Naive thymus-derived CD8-positive, alpha-beta T cell (primary cell): ENCODE measurements at regions not wholly inside any gene's neighbourhood (a gene's known extent, or its start where the extent isn't known, plus 50 kb on each side); places are given as distances from the start of the nearest gene placed in this dataset.

Source experiments
- ATAC-seq, 2 donors: fragments of 150-1000 bp; cut with Tn5 transposase in 1 of 2; sonication (Bioruptor Pico), chemical (Tn5 transposase) in 1 of 2; 1 replicate in 1 of 2; 2 replicates in 1 of 2; pipeline ENCODE4 v1.10.0; 2021; ENCODE audit warnings: mild to moderate bottlenecking in 2 of 2, moderate library complexity in 2 of 2
- POLR2A ChIA-PET: fragments of 350-600 bp; sonication (Branson Sonifier 250); formaldehyde crosslinking; loops from one replicate; lab custom pipeline; 2021; ENCODE audit warnings: antibody characterized with exemption; lab: Charles Lee
- DNase-seq, 10 donors: peaks; one replicate each; pipeline versions ENCODE4 v3.0.0 to v3.0.0-alpha.2; 2020 to 2022
- H3K27ac Mint-ChIP-seq, 10 donors: one replicate each; pipeline ENCODE4 v1.8.0; 2020 to 2022; ENCODE audit warnings: mild to moderate bottlenecking in 10 of 10, mixed read lengths in 10 of 10, moderate library complexity in 4 of 10, inconsistent platforms in 1 of 10
- H3K27me3 Mint-ChIP-seq, 5 donors: one replicate each; pipeline ENCODE4 v1.8.0; 2021 to 2022; ENCODE audit warnings: mixed read lengths in 5 of 5
- H3K36me3 Mint-ChIP-seq, 3 donors: one replicate each; pipeline ENCODE4 v1.8.0; 2020 to 2022; ENCODE audit warnings: mixed read lengths in 3 of 3, mild to moderate bottlenecking in 2 of 3, inconsistent platforms in 1 of 3
- H3K4me1 Mint-ChIP-seq, 4 donors: one replicate each; pipeline ENCODE4 v1.8.0; 2021 to 2022; ENCODE audit warnings: mixed read lengths in 4 of 4
- H3K4me3 Mint-ChIP-seq, 10 donors: one replicate each; pipeline ENCODE4 v1.8.0; 2020 to 2022; ENCODE audit warnings: mild to moderate bottlenecking in 10 of 10, mixed read lengths in 10 of 10, moderate library complexity in 6 of 10, inconsistent platforms in 1 of 10
- H3K9me3 Mint-ChIP-seq, 9 donors: one replicate each; pipeline ENCODE4 v1.8.0; 2020 to 2022; ENCODE audit warnings: mixed read lengths in 9 of 9, mild to moderate bottlenecking in 3 of 9, inconsistent platforms in 1 of 9, moderate library complexity in 1 of 9

DNA sequence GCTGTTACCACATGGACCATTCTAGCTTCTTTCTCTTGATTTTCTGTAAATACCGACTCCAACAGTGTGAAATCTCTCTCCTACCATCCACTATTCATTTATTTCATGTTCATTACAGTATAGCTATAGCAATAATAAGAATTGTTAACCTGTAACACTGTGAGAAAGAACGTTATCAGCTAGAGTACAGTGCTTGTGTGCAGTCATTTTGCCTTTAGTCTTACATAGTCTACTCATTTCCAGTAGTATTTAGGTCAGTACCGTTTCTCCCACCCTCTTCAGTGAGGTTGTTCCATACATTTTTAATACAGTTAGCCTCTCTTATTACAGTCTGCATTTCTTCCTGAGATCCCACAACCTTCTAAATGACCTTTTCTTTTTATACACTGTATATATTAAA, 257.1 kb downstream of the LY86 start:
- peaks cover 6 to 21% (median 18%) of the 10 kb centered on the region in 9 donors for H3K9me3 Mint-ChIP-seq
- ATAC-seq (no peak), DNase-seq (no peak)
- POLR2A ChIA-PET, result no interaction called here
- no peak overlapping the region for H3K4me3 Mint-ChIP-seq
- H3K36me3 Mint-ChIP-seq, result peaks cover 0 to 12% (median 7%) of the 10 kb centered on the region in 3 donors
- H3K27ac Mint-ChIP-seq, result no peak overlapping the region
- peaks cover 0 to 5% (median 3%) of the 10 kb centered on the region in 5 donors for H3K27me3 Mint-ChIP-seq
- H3K4me1 Mint-ChIP-seq, result no peaks in the 10 kb centered on the region

DNA sequence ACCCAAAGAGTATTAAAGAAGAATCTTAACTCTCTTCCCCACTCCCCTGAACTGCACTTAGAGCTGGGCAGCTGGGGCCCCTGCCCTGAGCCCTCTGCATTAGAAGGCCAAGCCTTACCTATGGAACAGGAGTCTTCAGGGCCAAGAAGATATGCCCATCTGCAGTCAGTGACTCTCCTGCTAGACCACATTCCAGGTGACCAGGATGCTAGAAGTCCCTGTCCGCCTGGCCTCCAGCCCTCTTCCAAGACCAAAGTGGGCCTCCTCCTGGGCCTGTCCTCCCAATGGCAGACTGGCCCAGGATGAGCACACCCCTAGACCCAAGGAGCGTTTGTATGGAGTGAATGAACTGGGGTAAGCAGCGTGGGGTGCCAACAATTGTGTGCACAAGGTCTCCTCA, 259.1 kb downstream of the LY86 start:
- no peak overlapping the region for H3K4me3 Mint-ChIP-seq
- H3K27me3 Mint-ChIP-seq, result peaks cover 0 to 5% (median 0%) of the 10 kb centered on the region in 5 donors
- no peaks in the 10 kb centered on the region for H3K4me1 Mint-ChIP-seq
- H3K9me3 Mint-ChIP-seq, result peaks cover 6 to 21% (median 18%) of the 10 kb centered on the region in 9 donors
- H3K27ac Mint-ChIP-seq, result no peak overlapping the region
- no peak for ATAC-seq
- POLR2A ChIA-PET, result no interaction called here
- DNase-seq, result no peak
- peaks cover 0 to 12% (median 7%) of the 10 kb centered on the region in 3 donors for H3K36me3 Mint-ChIP-seq

DNA sequence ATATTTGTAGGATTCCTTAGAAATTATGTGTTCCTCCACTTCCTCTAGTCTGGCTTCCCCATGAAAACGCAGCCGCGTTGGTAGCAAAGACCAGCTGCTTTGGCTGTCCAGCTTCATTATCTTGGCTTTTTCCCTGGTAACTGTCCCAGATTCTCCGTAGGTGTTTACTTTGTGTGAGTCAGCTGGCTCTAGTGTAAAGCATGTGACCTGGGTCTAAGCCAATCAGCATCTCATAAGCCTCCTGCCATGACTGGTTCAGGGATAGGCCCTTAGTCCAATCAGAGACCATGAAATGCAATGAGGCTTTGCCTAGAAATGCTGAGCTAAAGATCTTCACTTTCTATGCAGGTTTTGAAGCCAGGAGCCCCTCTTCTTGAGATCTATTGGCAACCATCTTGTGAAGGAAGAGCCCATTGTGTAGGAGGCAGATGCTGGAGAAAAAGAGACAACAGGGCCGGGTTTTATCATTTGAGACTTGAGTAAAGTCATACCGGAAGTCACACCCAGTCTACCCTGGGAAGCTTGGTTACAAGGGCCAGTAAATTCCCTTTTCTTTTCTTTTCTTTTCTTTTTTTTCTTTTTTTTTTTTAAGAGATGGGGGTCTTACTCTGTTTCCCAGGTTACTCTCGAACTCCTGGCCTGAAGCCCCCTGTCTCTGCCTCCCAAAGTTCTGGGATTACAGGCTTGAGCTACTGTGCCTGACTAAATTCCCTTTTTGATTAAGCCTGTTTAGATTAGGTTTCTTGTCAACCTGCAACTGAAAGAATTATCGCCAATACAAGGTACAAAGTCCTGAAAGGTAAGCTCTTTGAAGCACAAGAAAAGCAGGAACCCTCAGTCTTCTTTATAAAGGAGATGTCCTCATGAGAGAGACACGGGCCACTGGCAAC, 256.5 kb upstream of the RREB1 start:
- POLR2A ChIA-PET, result no interaction called here
- ATAC-seq (no peak), DNase-seq (no peak)
- H3K4me3 Mint-ChIP-seq, result no peak overlapping the region
- H3K27ac Mint-ChIP-seq, result peak overlapping the region in 1 of 10 donors; percentile 40
- H3K9me3 Mint-ChIP-seq, result peaks cover 2 to 7% (median 3%) of the 10 kb centered on the region in 9 donors
- peaks cover 0 to 5% (median 0%) of the 10 kb centered on the region in 5 donors for H3K27me3 Mint-ChIP-seq
- H3K36me3 Mint-ChIP-seq, result peaks cover 0 to 2% (median 0%) of the 10 kb centered on the region in 3 donors
- peaks cover 4 to 5% (median 5%) of the 10 kb centered on the region in 4 donors for H3K4me1 Mint-ChIP-seq

DNA sequence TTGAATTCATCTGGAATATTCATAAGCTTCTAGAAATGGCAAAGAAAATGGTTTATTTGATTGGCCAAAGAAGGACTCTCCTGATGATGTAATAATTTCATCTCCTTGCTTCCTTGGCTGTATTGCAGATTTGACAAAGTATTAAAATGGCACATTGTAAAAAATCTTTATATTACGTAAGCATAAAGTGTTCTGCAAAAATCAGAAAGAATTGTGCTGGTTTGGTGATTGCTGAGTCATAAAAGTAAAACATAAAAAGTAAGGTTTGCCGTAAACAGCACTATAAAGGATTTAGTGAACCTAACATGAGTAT, 255.9 kb upstream of the RREB1 start:
- POLR2A ChIA-PET, result no interaction called here
- peaks cover 10 to 11% (median 11%) of the 10 kb centered on the region in 4 donors for H3K4me1 Mint-ChIP-seq
- ATAC-seq, result no peak

DNA sequence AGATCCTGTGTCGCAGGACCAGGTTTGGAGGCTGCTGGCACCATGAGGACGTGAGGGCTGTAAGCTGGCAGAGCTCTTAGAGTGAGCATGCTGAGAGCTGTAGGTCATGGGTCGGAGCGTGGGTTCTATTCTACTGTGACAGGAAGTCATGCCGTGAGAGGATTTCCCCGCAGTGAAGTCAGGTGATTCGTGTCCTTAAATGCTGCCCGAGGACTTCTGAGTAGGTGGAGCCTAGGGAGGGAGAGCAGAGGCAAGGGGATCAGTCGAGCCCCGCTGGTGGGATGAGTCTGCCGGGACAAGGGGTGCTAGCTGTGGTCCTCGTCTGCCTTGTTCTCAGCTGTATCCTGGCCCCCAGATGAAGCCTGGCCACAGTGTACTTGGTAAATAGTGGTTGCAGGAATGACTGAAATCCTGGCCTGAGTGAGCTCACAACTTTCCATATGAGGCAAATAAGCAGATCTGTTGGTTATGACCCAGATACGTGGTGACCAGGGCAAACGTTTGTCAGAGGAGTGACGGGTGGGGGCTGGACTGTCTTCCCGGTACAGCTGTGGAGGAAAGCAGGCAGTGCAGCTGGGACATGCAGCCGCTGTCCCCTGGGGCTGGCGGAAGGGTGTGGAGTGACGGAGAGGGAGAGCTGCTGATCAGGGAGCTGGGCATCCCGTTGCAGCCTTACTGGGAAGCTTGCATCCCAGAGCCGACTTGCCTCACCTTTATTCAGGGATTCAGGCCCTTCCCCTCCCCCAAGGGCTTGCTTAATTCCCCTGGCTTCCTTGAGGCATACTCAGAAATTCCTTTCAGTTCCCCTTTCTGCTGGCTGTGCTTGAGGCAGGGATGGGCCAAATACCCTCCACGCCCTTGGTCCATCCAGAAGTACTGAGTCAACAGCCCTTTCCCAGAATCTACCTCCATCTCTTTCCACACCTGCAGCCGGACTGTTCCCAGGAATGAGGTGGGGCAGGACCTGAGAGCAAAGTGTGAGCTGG, 250.9 kb upstream of the RREB1 start:
- H3K4me1 Mint-ChIP-seq, result peaks cover 11 to 28% (median 15%) of the 10 kb centered on the region in 4 donors

More for the DNA sequence above, 255.9 kb upstream of the RREB1 start:
- no peaks in the 10 kb centered on the region for H3K36me3 Mint-ChIP-seq
- H3K27me3 Mint-ChIP-seq, result peaks cover 0 to 5% (median 0%) of the 10 kb centered on the region in 5 donors
- H3K27ac Mint-ChIP-seq, result no peak overlapping the region
- no peak for DNase-seq
- peaks cover 0 to 5% (median 0%) of the 10 kb centered on the region in 9 donors for H3K9me3 Mint-ChIP-seq
- no peak overlapping the region for H3K4me3 Mint-ChIP-seq

DNA sequence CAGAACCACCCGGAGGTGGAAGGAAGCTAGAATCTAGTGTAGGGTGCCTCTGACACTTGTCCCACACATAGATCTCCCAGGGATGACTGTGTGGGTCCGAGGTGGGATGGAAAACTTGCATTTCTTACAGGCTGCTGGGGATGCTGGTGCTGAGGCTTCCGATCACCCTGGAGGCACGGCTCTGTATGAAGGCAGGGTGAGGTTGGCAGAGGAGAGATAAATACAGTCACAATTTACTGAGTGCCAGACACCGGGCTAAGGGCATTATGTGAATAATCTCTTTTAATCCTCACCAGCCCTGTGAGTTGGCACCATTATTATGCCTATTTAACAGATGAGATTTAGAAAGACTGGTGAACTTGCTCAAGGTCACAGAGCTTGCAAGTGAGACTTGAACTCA, 250.2 kb upstream of the RREB1 start:
- no peaks in the 10 kb centered on the region for H3K36me3 Mint-ChIP-seq
- POLR2A ChIA-PET, result no interaction called here
- ATAC-seq, result no peak
- H3K27me3 Mint-ChIP-seq, result peaks cover 0 to 4% (median 0%) of the 10 kb centered on the region in 5 donors
- peaks cover 11 to 28% (median 15%) of the 10 kb centered on the region in 4 donors for H3K4me1 Mint-ChIP-seq
- H3K9me3 Mint-ChIP-seq, result no peaks in the 10 kb centered on the region
- no peak overlapping the region for H3K4me3 Mint-ChIP-seq
- peak overlapping the region in 2 of 10 donors; percentile 7 to 89 for H3K27ac Mint-ChIP-seq
- DNase-seq, result no peak

More for the DNA sequence above, 250.9 kb upstream of the RREB1 start:
- POLR2A ChIA-PET, result interaction anchor here (0.5 kb wide), 1 partner anchor 19 kb away, joined by 4 read pairs; no protein-coding TSS in a partner anchor
- Mint-ChIP-seq H3K27me3 (no peaks in the 10 kb centered on the region), H3K9me3 (no peaks in the 10 kb centered on the region), H3K4me3 (peak overlapping the region; percentile 23 to 77 (median 68)), H3K27ac (peak overlapping the region in 8 of 10 donors; percentile 8 to 89 (median 70)), H3K36me3 (no peaks in the 10 kb centered on the region)
- ATAC-seq, result peak; percentile 65 to 97
- peak in 7 of 10 donors; percentile 3 to 68 (median 28) for DNase-seq

DNA sequence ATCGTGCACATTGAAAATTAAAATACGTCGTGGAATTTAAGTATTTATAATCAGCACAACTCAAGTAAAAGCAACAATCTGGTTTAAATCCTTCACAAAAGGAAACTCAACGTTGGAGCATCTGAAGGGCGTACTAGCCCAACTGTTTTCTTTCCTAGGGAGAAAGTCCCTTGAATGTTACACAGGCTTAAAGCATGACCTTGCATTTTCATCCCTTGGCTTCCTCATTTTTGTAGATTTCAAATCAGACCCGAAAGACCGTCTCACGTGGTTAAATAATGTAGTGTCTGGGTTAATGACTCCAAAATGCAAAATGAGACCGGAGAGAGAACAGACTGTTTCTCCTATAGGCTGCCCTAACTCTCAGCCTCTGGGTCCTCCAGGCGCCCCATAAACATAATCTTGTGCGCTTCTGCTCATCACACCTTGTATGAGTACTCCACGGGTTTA, 249.2 kb upstream of the RREB1 start:
- no peaks in the 10 kb centered on the region for H3K9me3 Mint-ChIP-seq
- DNase-seq, result no peak
- peaks cover 11 to 28% (median 15%) of the 10 kb centered on the region in 4 donors for H3K4me1 Mint-ChIP-seq
- H3K27ac Mint-ChIP-seq, result no peak overlapping the region
- POLR2A ChIA-PET, result no interaction called here
- peaks cover 0 to 8% (median 0%) of the 10 kb centered on the region in 5 donors for H3K27me3 Mint-ChIP-seq
- no peaks in the 10 kb centered on the region for H3K36me3 Mint-ChIP-seq
- no peak overlapping the region for H3K4me3 Mint-ChIP-seq
- ATAC-seq, result no peak

- H3K27me3 Mint-ChIP-seq, result peaks cover 0 to 9% (median 0%) of the 10 kb centered on the region in 5 donors
- no peak for DNase-seq
- POLR2A ChIA-PET, result no interaction called here
- no peaks in the 10 kb centered on the region for H3K9me3 Mint-ChIP-seq
- no peak for ATAC-seq
- no peaks in the 10 kb centered on the region for H3K36me3 Mint-ChIP-seq
- peaks cover 11 to 28% (median 15%) of the 10 kb centered on the region in 4 donors for H3K4me1 Mint-ChIP-seq
- no peak overlapping the region for H3K4me3 Mint-ChIP-seq
- peak overlapping the region in 1 of 10 donors; percentile 51 for H3K27ac Mint-ChIP-seq
Measured at GRCh38 chr6:6859105-6859504, 248.7 kb upstream of the RREB1 start.

GRCh38 chr6:6859722-6860121, 248.0 kb upstream of the RREB1 start:
- POLR2A ChIA-PET, result no interaction called here

GRCh38 chr6:6860863-6861262, 246.9 kb upstream of the RREB1 start:
- Mint-ChIP-seq H3K4me3 (no peak overlapping the region), H3K27ac (no peak overlapping the region), H3K36me3 (no peaks in the 10 kb centered on the region), H3K9me3 (no peaks in the 10 kb centered on the region), H3K27me3 (peaks cover 0 to 9% (median 0%) of the 10 kb centered on the region in 5 donors), H3K4me1 (peaks cover 11 to 26% (median 15%) of the 10 kb centered on the region in 4 donors)
- ATAC-seq (no peak), DNase-seq (no peak)
- POLR2A ChIA-PET, result interaction anchor here (0.7 kb wide), 1 partner anchor 347 kb away, joined by 3 read pairs; no protein-coding TSS in a partner anchor

More at GRCh38 chr6:6859722-6860121, 248.0 kb upstream of the RREB1 start:
- Mint-ChIP-seq H3K4me1 (peaks cover 11 to 28% (median 15%) of the 10 kb centered on the region in 4 donors), H3K27ac (no peak overlapping the region), H3K27me3 (peaks cover 0 to 9% (median 0%) of the 10 kb centered on the region in 5 donors), H3K36me3 (no peaks in the 10 kb centered on the region), H3K4me3 (no peak overlapping the region), H3K9me3 (no peaks in the 10 kb centered on the region)
- DNase-seq, result no peak
- no peak for ATAC-seq

GRCh38 chr6:6861351-6861894, 246.3 kb upstream of the RREB1 start:
- DNase-seq, result no peak
- Mint-ChIP-seq H3K4me3 (no peak overlapping the region), H3K4me1 (peaks cover 7 to 21% (median 10%) of the 10 kb centered on the region in 4 donors), H3K27me3 (peaks cover 0 to 9% (median 0%) of the 10 kb centered on the region in 5 donors), H3K36me3 (no peaks in the 10 kb centered on the region), H3K27ac (no peak overlapping the region), H3K9me3 (no peaks in the 10 kb centered on the region)
- ATAC-seq, result no peak
- POLR2A ChIA-PET, result interaction anchor here (0.7 kb wide), 2 partner anchors 124 to 346 kb away, joined by 3 to 6 read pairs; no protein-coding TSS in a partner anchor

- Mint-ChIP-seq H3K9me3 (no peaks in the 10 kb centered on the region), H3K4me3 (no peak overlapping the region), H3K27ac (no peak overlapping the region), H3K27me3 (peaks cover 0 to 9% (median 0%) of the 10 kb centered on the region in 5 donors), H3K36me3 (no peaks in the 10 kb centered on the region), H3K4me1 (peaks cover 1 to 16% (median 4%) of the 10 kb centered on the region in 4 donors)
- no peak for ATAC-seq
- DNase-seq, result no peak
- POLR2A ChIA-PET, result interaction anchor here (0.7 kb wide), 1 partner anchor 124 kb away, joined by 6 read pairs; no protein-coding TSS in a partner anchor
Measured at GRCh38 chr6:6861995-6862394, 245.8 kb upstream of the RREB1 start.
